ENCODE measurements at regions not wholly inside any gene's neighbourhood (a gene's known extent, or its start where the extent isn't known, plus 50 kb on each side); places are given as distances from the start of the nearest gene placed in this dataset.
A peak's percentile ranks its signal among the peaks of the same experiment; 100 is the strongest.
"Not testable (repeated sequence)": the region's sequence is repeated elsewhere in the genome, so short reads cannot be mapped to it uniquely, and the experiment has no call there.

GRCh38 chr7:67655168-67655567 is 658.5 kb downstream of the TYW1 start:
- DNase-seq, result no peak
- intact Hi-C loops (cut with DNase I), result no loop called here

- intact Hi-C loops (cut with DNase I), result no loop called here
Measured at GRCh38 chr7:67659091-67659490, 662.5 kb downstream of the TYW1 start.

GRCh38 chr7:67662804-67663203 is 666.2 kb downstream of the TYW1 start:
- intact Hi-C loops (cut with DNase I), result no loop called here
- DNase-seq, result no peak

More at GRCh38 chr7:67659091-67659490, 662.5 kb downstream of the TYW1 start:
- DNase-seq, result no peak

GRCh38 chr7:67663644-67664043 is 667.0 kb downstream of the TYW1 start:
- no peak for DNase-seq
- intact Hi-C loops (cut with DNase I), result no loop called here

GRCh38 chr7:67666359-67666758 is 669.7 kb downstream of the TYW1 start:
- intact Hi-C loops (cut with DNase I); DNase-seq: not testable (repeated sequence)

GRCh38 chr7:67671006-67671548 is 674.4 kb downstream of the TYW1 start:
- intact Hi-C loops (cut with DNase I), result no loop called here
- DNase-seq, result no peak

GRCh38 chr7:67673861-67674260 is 677.2 kb downstream of the TYW1 start:
- DNase-seq, result no peak
- intact Hi-C loops (cut with DNase I), result no loop called here

- intact Hi-C loops (cut with DNase I), result not testable (repeated sequence)
Measured at GRCh38 chr7:67674862-67675261, 678.2 kb downstream of the TYW1 start.

GRCh38 chr7:67675971-67676370 is 679.3 kb downstream of the TYW1 start:
- intact Hi-C loops (cut with DNase I), result no loop called here
- DNase-seq, result no peak

More at GRCh38 chr7:67674862-67675261, 678.2 kb downstream of the TYW1 start:
- DNase-seq, result not testable (repeated sequence)

- intact Hi-C loops (cut with DNase I), result no loop called here
- DNase-seq, result no peak
Measured at GRCh38 chr7:67678419-67678818, 681.8 kb downstream of the TYW1 start.

- intact Hi-C loops (cut with DNase I), result no loop called here
Measured at GRCh38 chr7:67683628-67684027, 687.0 kb downstream of the TYW1 start.

GRCh38 chr7:67690700-67691099 is 694.1 kb downstream of the TYW1 start:
- intact Hi-C loops (cut with DNase I), result no loop called here

More at GRCh38 chr7:67683628-67684027, 687.0 kb downstream of the TYW1 start:
- DNase-seq, result peak in 1 of 10 donors; percentile 43

GRCh38 chr7:67692425-67692824 is 695.8 kb downstream of the TYW1 start:
- DNase-seq, result no peak
- intact Hi-C loops (cut with DNase I), result no loop called here

More at GRCh38 chr7:67690700-67691099, 694.1 kb downstream of the TYW1 start:
- DNase-seq, result no peak

- intact Hi-C loops (cut with DNase I), result no loop called here
Measured at GRCh38 chr7:67696124-67696523, 699.5 kb downstream of the TYW1 start.

GRCh38 chr7:67696878-67697277 is 700.2 kb downstream of the TYW1 start:
- intact Hi-C loops (cut with DNase I), result no loop called here

More at GRCh38 chr7:67696124-67696523, 699.5 kb downstream of the TYW1 start:
- DNase-seq, result no peak

GRCh38 chr7:67698354-67698753 is 701.7 kb downstream of the TYW1 start:
- DNase-seq, result no peak
- intact Hi-C loops (cut with DNase I), result no loop called here

More at GRCh38 chr7:67696878-67697277, 700.2 kb downstream of the TYW1 start:
- DNase-seq, result no peak

- DNase-seq, result no peak
- intact Hi-C loops (cut with DNase I), result no loop called here
Measured at GRCh38 chr7:67705850-67706249, 709.2 kb downstream of the TYW1 start.

GRCh38 chr7:67711706-67712105 is 715.1 kb downstream of the TYW1 start:
- DNase-seq, result no peak
- intact Hi-C loops (cut with DNase I), result no loop called here

GRCh38 chr7:67713451-67714056 is 716.9 kb downstream of the TYW1 start:
- DNase-seq, result peak in 1 of 10 donors; percentile 82
- intact Hi-C loops (cut with DNase I), result no loop called here

- no peak for DNase-seq
- intact Hi-C loops (cut with DNase I), result no loop called here
Measured at GRCh38 chr7:67716729-67717128, 720.1 kb downstream of the TYW1 start.

GRCh38 chr7:67723591-67723990 is 727.0 kb downstream of the TYW1 start:
- DNase-seq, result no peak
- intact Hi-C loops (cut with DNase I), result no loop called here

- DNase-seq, result no peak
- intact Hi-C loops (cut with DNase I), result no loop called here
Measured at GRCh38 chr7:67724435-67724834, 727.8 kb downstream of the TYW1 start.
